DMS114 treated with DMSO at 0.1 percent for 48 hours (cell line): ENCODE measurements at regions not wholly inside any gene's neighbourhood (a gene's known extent, or its start where the extent isn't known, plus 50 kb on each side); places are given as distances from the start of the nearest gene placed in this dataset.
"Not testable (repeated sequence)": the region's sequence is repeated elsewhere in the genome, so short reads cannot be mapped to it uniquely, and the experiment has no call there.

ENCODE experiments used
- DNase-seq: peaks from one replicate; lab custom pipeline; 2025; ENCODE audit not compliant: unreplicated experiment; lab: John Stamatoyannopoulos, UW

DNA sequence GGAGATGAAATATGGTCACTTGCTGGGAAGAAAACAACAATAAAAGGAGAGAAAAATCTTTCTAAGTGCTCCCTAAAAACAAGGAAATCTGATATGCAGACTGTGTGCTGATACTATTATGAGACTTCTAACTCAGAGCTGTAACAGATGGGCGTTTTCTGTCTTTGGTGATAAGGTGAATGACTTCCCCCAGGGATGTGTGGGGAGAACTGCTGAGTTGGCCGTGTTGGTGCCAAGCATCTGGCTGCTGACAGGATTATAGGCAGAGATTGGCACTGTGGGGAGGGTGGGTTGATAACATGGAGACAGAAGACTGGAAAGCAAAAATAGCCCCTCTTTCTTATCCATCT lies 438.5 kb upstream of the PLXNA2 start:
- no peak for DNase-seq

DNA sequence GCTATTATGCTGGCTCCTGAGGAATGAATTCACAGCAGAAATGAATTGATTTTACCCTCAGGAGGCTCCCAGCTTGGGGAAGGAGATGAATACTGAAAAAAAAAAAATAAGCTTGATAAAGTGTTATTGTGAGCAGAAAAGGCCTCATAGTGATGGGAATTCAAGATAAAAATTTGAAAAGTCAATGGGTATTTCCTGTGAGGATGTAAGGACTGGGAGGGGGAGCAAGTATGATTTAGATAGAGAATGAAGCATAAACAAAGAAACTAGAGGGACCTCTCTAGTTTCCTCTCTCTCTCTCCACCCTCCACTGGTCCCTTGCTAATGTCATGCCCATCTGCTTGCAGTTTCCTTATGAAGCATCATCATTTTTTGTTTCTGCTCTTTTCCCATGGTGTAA lies 439.0 kb upstream of the PLXNA2 start:
- no peak for DNase-seq

DNA sequence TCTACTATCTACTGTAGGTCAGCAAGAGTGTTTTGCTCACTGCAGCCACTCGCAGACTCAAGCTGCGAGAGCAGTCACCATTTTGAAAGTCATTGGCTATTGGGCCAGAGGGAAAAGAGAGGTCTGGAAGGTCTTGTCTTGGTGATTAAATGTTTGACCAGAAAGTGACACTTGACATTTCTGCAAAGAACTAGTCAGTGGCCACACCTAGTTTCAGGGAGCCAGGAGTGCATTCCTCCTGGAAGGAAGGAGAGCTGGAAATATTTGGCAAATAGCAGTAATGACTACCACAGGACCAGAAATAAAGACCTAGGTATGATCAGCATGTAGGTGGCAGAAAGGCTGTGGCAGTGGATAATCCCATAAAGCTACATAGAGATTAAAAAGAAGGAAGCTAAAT lies 440.0 kb upstream of the PLXNA2 start:
- no peak for DNase-seq

DNA sequence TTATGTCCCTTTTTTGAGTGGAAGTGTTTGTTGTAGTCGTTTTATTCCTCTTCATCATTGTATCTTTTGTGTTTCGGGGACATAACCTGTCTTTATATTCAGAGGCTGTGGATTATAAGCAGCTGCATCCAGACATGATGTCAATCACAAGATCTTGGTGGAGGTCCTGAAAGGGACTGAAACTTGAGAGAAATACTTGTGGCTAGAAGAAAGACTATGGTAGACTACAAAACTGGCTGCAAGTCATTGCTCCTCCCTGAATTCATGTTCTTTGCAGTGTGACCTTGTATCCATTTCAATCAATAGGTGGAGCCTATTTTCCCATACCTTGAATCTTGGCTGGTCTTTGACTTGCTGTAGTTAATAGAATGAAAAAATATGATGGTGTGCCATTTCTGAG lies 442.4 kb upstream of the PLXNA2 start:
- DNase-seq = no peak

DNA sequence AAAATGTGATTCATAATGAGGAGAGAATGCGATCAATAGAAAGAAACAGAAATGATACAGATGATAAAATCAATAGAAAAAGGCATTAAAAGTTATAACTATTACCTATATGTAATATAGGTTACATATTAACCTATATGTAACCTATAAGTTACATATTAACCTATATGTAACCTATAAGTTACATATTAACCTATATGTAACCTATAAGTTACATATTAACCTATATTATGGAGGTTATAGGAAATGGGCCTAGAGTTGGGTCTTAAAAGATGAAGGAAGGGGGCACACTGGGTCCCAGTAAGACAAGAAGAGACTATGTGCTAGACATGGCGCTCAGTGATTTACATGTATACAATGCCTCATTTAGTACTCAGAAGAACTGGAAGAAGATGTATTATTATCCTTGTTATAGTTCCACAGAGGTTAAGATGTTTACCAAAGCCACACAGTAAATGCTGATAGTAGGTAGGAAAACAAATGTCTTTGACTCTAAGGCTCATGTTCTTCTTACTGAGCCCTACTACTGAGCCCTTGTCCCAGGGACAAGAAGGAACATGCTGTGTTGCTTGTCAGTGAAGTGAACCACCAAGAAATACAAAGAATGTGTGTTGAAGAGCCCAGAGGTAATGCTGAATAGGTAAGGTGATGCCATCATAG lies 444.6 kb upstream of the PLXNA2 start:
- no peak for DNase-seq

DNA sequence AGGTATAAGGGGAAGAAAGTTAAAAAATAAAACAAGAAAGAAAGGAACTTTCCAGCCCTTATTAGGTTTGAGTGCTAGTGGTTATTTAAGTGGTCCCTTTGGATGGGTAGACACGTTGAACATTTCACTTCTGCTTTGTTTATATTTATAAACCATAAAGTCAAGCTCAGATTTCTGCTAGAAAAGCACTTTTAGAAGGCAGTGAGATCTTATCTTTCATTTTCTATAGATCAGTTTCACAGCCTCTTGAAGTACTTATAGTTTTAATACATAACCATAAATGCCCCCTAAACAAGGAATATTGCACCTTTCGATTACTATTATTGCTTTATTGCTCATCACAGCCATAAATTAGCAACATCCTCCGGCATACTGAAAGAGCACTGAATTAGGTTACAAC lies 446.8 kb upstream of the PLXNA2 start:
- no peak for DNase-seq

DNA sequence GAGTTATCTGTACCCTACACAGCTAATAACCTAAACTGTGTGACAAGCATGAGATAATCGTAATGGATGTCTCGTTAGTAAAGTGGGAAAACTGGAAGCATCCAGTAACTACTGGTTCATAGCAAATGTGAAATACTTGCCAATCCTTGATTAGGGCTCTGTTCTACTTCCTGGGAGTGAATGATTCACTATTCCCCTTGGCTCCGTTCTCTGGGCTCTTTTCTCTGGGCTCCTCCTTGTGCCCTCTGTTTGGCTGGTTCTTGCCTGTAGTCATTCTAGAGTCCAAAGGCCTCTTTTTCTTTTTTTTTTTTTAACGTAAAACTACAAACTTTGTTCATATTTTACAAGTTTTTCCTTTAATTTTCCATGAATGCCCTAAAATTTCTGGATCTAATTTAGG lies 465.8 kb upstream of the PLXNA2 start:
- DNase-seq = no peak

DNA sequence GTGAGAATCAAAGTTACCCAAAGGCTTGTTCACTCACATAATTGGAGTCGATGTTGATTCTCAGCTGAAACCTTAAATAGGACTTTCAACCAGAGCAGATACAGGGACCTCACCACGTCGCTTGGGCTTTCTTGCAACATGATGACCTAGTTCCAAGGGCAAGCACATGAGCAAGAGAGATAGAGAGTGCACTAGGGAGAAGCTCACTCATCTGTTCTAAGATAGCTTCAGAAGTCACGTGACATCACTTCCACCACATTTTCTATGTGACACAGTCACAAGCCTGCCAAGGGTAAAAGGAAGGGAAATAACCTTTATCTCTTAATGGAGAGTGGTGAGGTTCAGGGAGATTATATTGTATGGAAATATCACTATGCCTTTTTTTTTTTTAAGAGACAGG lies 470.1 kb upstream of the PLXNA2 start:
- DNase-seq = no peak

DNA sequence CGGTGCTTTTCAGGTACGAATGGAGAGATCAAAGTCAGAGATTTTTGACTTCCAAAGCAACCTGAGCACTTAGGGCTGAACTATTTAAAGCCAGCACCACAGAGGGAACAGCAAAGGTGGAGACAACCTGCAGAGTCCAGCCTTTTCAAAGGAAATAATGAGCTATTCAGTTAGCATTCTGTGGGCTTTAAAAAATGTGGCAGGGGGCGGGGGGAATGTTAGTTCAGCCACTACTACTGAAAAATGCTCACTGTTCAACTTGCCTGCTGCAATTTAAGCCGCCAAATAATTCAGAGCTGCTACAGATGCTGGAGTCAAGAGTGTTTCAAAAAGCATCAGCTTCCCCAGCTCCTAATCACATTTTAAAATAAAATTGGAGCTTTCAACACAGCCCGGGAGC lies 473.3 kb upstream of the PLXNA2 start:
- no peak for DNase-seq

DNA sequence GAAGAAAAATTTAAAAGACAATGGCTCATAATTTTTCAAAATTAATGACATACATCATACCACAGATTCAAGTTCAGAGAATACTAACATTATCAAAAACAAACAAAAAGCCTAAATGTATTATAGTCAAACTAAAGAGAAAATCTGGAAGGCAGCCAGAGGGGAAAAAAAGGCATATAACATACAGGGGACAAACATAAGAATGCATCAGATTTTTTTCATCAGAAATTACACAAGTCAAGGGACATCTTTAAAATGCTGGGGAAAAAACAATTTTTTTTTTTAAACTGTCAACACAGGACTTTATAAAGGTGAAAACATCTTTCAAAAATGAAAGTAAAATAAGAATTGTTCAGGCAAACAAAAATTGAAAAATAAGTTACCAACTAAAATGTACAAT lies 478.4 kb upstream of the PLXNA2 start:
- DNase-seq = no peak

DNA sequence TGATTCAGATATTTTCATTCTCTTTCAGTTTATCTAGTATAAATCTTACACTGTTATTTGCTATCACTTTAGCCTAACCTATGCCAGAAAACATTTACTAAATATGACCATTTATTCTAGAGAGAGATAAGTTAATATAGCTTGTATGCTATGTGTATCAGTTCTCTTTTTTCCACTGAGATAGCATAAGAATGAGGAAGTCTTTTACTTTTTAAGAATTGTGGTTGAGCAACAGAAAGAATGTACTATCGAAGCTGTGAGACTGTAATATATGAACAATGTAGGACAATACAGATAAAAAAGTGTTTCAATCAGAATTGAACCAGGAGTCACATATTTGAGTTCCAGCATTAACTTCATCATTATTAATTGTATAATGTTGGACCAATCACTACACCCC lies 479.9 kb upstream of the PLXNA2 start:
- DNase-seq = no peak

DNA sequence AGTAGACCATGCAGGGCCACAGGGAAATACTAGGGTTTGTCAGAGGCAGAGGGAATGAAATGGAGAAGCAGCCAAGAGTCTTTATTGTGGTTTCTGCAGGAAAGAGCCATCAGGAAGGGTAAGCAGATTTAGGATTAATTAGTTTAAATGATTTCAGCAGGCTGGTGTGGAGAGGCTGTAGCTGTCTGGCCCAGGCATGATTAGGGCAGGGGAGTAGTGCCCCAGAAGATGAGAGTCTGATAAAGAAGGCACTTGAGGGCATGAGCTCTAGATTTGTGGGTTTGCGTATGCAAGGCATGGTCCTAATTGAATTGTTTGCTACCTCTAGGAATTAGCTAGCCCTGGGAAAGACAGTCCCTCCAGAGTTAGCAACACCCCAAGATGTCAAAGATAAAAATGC lies 484.6 kb upstream of the PLXNA2 start:
- no peak for DNase-seq

DNA sequence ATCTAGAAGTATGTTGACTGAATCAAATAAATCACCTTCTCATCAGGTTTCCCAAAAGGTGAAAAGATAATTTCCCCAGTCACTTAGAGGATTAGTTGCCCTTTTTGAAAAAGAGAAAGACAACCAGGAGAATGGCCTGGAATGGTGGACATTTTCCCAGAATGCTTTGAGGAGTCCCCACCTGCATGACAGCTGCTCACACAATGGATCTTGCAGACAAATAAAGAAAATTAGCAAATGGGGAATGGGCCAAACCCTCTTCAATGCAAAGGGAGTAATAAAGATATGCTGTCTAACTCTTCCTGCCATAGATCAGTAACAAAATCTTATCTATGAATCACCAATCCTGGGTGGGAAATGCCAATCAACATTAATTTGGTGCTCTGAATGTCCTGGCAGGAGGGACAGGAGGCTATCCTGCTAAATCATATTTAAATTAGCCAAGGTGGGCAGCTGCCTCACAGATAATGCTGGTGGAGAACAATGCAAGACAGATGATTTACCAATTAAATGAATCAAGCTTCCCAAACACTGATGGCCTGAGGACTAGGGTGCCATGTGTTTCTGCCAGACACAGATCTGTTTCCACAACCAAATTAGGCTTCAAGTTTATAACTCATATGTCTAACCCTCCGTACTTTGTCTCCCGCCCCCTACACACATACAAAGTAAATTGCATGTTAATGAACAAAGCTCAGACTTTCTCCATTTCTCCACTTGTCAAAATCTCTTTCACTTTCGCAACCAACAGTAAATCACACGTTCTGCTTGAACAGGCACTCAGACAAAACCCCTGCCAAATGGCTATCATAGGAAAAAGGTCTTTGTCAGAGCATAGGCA lies 488.0 kb upstream of the PLXNA2 start:
- no peak for DNase-seq

DNA sequence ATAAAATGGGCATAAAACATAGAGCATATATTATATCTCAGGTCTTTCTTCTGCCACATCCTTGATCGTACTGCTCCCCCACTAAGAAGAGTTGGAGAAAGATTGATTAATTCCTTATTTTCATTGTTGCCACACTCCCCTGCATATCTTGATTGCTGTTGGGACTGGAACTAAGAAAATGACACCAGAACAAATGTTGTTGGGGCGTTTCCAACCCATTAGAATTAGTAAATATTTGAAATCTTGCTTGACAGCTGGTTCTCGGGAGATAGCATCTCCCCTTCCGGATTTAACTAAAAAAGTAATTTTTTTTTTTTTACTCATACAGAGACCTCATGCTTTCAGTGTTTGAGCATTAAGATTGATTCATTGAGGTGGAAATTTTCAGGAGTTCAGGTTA lies 493.0 kb upstream of the PLXNA2 start:
- no peak for DNase-seq

DNA sequence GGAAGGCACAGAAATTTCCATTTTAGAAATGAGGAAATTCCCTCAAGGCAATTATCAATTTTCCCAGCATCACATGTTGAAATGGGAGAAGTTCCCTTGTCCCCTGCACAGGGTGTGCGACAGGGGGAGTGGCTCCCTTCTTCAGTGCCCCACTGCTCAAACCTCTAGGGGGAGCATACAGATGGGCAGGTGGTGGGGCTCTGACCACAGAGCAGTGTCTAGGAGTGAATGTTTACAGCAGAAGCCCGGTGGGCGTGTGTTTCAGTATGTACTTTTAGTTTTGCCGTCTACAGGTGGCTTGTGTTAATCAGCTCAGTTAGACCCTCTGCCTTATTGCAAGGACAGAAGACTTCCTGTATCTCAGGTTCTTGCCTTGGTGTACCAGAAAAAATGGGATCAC lies 493.7 kb upstream of the PLXNA2 start:
- DNase-seq = no peak

DNA sequence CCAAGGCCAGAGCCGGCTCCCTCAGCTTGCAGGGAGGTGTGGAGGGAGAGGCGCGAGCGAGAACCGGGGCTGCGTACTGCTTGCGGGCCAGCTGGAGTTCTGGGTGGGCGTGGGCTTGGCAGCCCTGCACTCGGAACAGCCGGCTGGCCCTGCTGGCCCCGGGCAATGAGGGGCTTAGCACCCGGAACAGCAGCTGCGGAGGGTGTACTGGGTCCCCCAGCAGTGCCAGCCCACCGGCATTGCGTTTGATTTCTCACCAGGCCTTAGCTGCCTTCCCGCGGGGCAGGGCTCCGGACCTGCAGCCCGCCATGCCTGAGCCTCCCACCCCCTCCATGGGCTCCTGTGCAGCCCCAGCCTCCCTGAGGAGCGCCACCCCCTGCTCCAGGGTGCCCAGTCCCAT lies 495.5 kb upstream of the PLXNA2 start:
- DNase-seq = not testable (repeated sequence)

DNA sequence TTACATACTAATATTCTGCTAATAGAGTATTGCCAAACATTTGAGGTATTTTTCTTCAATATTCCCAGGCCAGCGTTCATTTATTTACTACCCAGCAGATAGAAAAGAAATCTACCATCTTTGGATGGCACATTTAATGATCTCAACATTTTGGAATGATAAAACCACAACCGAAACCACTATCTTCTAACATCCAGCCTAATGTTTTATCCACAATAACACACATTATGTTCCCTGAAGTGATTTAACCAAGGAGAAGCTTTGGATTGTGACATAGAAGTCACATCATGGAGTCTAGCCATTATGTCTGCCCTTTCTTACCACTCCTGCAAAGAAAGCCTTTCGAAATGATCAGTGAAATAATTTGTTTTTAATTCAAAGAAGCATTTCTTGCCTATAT lies 497.1 kb upstream of the PLXNA2 start:
- DNase-seq = no peak

DNA sequence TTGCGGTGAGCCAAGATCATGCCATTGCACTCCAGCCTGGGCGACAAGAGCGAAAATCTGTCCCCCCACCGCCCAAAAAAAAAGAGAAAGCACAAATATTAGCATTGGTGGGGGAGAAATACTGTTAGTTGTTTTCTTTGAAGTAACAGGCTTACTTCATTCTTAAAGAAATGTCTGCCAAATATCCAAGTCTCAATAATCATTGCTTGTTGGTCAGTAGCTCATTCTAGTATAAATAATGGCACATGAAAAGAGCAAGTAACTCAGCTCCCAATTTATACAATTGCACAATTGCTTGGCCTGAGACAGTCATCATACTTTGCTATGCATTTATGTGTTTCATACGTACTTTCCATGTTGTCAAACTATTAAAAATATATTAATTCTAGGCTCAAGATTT lies 499.2 kb upstream of the PLXNA2 start:
- no peak for DNase-seq

DNA sequence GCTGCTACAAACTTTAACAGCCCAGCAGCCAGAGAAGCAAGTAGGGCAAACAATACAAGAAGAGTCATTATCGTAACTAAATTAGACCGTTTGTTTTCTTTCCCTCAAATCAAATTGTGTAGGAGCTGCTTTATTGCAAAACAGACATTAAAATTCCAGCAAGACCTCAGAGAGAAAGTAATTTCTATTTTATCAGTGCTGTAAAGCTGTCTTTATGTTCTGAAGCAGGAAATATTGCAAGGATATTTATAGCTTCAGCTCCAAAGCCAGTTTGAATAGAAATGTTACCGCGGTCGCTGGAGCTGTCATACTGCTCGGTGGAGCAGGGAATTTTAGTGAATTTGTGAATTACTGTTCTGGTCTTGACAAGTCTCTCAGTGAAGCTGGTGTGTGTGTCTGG lies 503.8 kb upstream of the PLXNA2 start:
- no peak for DNase-seq

DNA sequence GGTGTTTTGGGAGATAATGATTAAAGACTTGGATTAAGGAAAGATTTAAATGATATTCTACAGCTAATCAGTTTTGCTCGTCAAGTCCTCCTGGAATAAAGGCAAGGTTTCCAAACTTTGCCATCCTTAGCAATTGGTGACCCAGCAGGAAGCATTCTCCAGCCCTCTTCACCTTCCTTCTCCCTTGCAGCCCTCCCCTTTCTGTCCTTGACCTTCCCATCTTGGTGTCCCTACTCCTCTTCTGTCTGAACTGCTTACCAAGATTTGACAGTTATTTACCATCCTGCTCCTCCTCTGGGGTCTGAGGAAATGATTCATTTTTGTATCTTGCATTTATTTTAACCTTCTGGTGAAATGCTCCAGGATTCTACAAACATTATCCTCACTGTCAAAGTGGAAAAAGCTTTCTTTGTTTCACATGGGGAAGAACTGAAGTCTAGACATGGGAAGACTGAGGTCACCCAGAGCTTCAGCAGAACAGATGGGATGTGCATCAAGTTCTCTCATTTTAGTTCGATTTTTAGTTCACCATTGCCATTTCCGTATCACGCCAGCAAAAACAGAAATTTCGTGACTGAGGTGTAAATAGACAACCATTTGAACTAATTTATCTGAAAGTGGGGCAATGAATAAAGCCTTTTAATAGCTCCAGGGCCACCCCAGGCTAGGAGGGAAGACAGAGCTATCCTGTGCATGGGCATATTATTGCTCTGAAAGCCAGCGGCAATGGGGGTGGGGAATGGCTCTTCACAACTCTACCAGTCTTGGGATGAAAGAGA lies 504.4 kb upstream of the PLXNA2 start:
- DNase-seq = no peak

DNA sequence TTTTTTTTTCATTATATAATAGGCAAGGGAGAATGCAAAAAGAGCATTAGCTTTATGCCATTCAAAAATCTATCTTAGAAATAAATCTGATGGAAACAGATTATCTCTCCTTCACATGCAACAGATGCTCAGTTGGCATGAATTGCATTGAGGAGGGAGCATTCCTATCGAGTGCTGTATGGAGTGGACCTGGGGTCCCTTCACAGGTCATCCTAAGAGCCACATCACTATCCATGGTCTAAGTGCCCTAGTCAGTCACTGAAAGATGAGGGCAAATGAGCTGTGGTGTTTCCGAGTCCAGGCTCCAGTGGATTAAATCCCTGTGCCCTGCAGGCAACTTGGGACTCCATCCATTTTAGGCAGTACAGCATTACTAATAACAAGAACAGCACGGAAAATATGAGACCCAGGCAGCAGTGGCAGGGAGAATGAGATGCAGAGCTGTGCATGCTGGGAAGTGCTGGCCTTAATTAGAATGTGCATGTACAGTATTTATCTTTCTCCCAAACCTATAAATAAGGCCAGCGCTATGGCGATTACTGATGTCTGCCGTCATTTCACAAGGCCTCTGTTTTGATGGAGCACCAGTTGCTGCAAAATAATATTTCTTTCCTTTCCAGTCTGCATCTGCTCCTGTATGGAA lies 512.3 kb upstream of the PLXNA2 start:
- no peak for DNase-seq

DNA sequence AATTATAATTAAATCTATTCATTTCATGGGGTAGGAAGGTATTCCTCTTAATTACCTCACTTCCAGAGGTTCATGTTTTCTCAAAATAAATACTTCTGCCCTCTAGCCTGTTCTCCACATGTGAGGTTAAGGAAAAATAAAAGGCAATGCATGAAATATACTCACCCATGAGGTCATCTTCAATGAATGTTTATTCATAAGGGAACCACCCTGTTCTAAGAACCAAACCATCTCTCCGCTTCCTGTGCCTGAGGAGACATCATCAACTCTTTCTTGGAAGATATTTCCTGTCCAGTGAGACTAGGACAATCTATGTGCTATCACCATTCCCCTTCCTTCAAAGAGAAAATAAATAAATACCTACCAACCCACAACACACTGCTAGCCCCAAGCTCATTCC lies 513.7 kb upstream of the PLXNA2 start:
- DNase-seq = no peak
